IPS-NIHi11 (cell line): ENCODE measurements at regions not wholly inside any gene's neighbourhood (a gene's known extent, or its start where the extent isn't known, plus 50 kb on each side); places are given as distances from the start of the nearest gene placed in this dataset.
"Not testable (repeated sequence)": the region's sequence is repeated elsewhere in the genome, so short reads cannot be mapped to it uniquely, and the experiment has no call there.

Source experiments
- DNase-seq: peaks from one replicate; pipeline ENCODE4 v3.0.0; 2012; ENCODE audit warnings: mixed read lengths, low spot score

DNA sequence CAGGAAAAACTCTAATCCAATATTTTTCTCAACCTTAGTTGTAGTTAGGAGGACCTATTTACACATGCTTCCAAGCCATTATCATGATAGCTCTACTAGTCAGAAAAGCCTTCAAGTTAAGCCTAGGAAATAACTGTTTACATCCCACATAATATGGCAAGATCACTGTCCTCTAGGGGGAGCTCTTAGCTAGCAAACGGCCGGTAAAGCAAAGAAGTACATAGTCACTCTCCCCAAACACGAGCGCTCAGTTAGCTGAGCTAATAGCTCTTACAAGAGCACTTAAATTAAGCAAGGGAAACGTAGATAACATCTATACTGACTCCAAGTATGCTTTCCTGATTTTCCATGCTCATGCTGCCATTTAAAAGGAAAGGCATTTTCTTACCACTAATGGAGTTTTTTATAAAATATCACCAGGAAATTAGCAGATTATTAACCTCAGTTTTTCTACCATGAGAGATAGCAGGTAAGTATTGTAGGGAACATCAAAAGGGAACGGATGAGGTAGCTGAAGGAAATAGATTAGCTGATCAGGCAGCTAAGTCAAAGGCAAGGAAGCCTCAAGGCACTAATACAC lies 100.6 kb upstream of the PABPC3 start:
- DNase-seq, result peak; percentile 68

DNA sequence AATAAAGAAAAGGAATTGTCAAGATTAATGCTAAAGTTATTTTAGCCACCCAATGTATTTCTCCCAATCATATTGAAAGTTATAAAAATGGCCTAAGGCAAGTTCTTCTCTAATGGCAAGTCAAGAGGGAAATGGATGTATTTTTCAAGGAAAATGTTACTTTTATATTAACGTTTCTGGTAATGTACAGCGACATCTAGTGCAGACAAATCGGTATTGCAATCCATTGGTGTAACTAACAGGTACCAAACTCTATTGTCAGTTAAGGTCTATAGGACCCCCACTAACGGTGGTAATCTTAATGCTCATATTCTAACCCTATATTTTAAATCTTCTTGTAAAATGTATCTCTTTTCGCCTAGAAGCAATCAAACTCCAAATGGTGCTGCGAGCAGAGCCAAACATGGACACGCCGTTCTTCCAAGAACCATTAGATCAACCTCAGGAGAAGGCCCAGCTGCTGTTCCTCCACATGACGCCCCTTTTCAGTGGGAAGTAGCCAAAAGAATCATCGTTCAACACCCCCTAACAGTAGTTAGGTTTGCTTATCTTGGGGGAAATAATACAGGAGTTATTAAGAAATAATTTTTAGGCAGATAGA lies 98.5 kb upstream of the PABPC3 start:
- DNase-seq, result no peak

DNA sequence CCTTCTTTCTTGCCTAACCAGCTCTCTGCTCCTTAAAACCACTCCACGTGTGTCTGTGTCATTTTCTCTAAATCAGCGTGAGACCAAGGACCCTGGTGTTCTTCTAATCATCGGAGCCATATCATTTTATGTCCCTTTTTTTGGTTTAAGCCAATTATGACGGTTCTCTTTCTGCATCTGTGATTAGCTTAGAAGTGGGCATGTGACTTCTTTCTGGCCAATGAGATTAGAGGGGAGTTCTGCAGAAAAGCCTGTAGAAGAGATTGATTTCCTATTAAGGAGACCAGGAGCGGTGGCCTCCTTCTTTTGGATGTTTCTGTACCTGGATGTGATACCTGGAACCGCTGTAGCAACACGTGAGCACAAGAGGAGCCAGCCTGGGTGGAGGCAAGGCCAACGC lies 97.5 kb upstream of the PABPC3 start:
- no peak for DNase-seq

DNA sequence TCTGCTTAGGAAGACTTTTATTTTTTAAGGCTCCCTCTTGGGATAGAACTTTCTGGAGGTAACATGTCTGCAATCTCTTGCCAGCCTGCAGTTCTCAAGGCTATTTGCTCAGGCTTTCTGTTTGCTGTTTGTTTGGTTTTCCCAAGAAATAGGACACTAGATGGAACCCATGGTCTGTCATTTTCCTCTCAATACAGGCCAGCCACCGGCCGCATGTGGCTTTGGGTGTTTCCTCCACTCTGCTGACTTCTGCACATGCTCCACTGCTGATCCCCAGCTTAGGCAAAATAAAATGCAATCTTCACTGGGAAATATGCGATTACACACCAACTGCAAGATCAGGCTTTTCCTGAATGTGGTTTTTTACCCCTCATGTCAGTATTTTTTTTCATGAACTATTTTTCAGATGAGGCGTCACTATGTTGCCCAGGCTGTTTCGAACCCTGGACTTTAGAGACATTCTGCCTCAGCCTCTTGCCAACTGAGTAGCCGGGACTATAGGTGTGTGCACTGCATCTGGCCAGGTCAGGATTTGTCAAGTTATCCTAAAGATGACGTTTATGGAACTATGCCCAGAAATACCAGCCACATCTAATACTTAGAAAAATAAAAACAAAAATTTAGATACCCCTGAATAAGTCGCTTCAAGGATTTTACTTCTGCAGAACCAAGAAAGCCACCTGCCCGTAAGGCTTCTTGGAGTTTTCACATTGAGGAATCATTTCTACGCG lies 94.3 kb upstream of the PABPC3 start:
- DNase-seq, result no peak

DNA sequence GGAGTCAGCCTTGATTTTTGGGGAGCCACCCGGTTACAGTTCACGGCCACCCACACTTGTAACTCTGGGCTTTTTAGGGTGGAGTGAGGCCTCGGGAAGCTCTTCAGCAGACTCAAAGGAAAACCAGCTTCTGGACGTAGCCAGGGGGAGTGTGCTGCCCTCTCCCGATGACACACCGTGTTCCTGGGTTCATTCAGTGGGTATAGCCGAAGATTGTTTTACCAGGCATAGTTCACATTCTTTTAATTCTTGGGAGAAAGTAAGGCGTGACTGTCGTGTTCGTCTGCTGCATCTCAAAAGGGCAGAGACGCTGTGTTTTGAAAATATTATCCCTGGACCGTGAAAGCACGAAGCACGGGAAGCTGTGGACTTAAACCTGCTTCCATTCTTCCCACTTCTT lies 93.6 kb upstream of the PABPC3 start:
- not testable (repeated sequence) for DNase-seq

DNA sequence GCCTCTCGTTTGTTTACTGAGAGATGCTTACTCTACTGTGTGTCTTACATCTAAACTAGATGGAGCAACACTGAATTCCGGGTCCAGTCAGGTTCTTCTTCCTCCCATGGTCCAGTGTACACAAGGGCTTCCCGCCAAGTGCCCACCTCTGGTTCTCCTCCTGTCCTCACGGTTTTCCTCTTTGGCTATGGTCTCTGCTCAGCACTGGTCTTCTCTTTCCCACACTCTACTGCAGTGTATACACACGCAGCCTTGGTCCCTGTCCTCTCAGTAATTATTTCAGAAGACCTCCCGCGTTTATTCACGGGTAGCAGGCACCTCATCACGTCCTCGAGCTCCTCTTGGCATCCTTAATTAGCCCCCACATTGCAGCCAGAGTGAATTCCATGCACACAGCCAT lies 91.4 kb upstream of the PABPC3 start:
- not testable (repeated sequence) for DNase-seq

DNA sequence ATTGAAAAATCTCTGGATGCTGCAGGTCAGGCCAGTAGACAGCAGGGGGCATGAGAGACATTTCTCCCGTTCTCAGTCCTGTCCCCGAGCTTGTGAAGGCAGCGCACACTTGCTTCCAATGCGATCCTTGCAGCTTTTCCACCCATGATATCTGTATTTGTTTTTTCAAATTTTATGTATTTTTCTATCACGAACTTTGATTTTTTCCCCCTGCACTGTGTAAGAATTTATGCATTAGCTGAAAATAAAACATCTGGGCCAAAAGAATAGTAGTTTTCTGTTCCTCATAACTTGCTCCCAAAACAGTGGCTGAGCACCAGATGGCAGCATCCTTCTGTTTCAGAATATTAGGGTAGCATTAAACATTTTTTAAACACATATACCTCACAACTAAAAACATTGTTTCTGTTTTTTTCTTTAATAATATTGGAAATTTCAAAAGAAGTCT lies 90.9 kb upstream of the PABPC3 start:
- not testable (repeated sequence) for DNase-seq

DNA sequence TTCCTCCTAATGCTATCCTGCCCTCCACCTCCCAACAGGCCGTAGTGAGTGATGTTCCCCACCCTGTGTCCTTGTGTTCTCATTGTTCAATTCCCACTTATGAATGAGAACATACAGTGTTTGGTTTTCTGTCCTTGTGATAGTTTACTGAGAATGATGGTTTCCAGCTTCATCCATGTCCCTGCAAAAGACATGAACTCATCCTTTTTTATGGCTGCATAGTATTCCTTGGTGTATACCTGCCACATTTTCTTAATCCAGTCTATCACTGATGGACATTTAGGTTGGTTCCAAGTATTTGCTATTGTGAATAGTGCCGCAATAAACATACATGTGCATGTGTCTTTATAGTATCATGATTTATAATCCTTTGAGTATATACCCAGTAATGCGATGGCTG lies 88.5 kb upstream of the PABPC3 start:
- not testable (repeated sequence) for DNase-seq

DNA sequence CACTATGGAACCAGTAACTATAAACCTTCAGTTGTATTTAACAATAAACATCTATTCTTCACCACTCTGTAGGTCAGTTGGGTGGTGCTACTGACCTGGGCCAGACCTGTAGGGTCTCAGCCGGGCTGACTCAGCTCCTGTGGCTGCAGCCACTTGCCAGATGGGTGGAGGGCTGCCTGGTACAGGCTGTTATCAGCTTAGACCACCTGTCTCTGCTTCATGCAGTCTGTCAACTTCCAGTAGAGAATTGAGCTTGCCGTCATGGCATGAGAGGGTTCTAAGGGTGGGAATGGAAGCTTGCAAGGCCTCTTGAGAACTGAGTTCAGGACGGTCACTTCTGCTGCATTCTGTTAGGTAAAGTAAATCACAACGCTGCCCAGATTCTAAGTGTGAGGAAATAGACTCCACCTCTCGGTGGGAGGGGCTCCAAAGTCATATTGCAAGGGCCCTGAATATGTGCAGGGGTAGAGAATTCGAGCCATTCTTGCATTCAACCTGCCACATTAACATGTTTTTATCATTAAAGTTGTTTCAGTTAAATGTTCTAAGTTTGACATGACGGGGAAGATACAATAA lies 81.5 kb upstream of the PABPC3 start:
- not testable (repeated sequence) for DNase-seq

DNA sequence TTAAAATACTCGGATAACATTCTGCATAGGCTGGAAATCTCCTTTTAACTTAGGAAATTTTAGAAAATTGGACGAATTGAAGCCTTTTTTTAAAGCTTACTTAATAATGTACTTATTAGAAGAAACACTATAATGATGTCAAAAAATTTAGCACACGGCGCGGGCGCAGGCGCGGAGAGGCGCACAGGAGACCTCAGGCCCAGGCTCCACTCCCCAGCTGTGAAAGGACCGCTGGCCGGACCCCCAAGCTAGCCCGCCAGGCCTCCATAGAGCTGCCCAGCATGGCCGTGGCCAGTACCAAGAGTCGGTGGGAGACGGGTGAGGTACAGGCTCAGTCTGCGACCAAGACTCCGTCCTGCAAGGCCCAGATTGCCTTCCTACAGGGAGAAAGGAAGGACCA lies 78.8 kb upstream of the PABPC3 start:
- DNase-seq, result not testable (repeated sequence)

DNA sequence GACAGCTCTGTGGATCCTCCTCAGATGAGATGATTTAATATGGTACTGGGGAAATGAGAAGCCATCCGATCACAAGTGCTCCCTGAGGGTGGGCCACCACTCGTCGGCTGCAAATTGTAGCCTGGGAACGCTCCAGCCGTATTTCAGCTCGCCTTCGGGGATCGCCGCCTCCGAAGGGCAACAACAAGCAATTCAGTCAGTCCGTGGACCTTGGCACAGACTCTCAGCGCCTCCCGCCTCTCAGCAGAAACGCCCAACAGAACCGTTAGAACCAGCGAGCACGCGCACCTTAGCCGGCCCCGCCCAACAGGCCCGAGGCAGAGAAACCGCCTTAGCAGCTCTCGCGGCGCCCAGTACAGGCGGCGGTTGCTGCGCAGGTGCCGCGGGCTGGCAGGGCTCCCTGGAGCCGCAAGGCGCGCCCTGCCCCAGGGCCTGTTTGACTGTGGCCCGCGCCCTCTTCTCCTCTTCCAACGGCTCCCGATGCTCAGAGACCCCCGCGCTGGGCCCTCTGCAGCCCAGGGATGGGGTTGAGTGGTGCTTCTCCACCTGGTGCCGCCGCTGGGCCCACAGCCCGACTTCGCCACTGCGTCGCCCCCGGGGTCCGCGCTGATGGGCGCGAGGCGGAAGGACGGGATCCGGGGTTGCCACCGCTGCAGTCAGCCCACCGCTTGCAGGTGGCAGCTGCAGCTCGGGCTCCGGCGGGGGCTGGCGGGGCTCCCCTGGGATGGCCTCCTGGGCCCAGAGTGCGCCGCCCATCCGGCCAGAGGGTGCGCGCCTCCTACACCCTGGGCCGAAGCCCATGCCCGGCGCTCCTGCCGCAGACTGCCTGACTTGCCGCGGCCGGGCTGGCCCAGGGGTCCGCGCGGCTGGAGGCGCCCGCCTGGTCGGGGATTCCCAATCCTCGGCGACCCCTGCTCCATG lies 77.9 kb upstream of the PABPC3 start:
- DNase-seq, result peak; percentile 74

DNA sequence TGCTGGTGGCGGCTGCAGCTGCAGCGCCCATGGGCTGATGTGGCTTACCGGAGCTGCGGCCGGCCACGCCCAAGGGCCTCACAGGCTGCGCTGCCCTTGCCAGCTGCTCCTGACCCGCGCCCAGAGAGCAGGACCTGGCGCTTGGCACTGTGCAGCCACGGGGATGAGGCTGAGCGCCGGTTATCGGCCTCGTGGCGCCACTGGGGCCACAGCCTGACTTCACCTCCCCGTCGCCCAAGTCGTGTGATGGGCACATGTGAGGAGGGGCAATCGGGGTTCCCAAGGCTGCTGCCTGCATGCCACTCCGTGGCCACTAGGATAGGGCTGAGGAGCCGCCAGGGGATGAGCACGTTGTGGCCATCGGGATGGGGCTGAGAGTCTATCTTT lies 77.2 kb upstream of the PABPC3 start:
- peak; percentile 17 for DNase-seq

DNA sequence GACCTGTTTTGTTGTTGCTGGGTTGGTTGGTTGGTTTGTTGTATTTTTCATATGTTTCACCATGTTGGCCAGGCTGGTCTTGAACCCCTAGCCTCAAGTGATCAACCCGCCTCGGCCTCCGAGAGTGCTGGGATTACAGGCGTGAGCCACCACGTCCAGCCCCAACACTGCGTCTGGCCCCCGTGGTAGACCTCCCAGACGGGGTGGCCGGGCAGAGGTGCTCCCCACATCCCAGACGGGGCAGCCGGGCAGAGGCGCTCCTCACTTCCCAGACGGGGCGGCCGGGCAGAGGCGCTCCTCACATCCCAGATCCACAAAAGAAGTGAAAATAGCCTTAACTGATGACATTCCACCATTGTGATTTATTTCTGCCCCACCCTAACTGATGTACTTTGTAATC lies 76.2 kb upstream of the PABPC3 start:
- not testable (repeated sequence) for DNase-seq

DNA sequence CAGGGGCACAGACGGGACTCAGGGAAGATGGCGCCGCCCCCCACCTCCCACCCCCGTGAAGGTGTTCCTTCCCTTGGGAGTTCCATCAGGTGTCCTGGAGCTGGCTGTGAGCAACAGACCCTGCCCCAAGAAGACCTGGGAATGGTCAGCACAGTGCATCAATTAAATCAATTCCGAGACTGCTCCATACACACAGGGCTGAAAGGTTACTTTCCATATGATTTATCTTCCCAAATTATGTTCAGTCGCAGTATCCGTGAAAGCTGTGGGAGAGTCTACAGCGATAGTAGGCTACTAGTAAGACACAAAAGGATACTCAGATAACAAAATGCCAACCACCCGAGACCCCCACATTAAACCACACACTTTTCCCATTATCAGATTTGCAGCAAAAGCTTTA lies 71.8 kb upstream of the PABPC3 start:
- DNase-seq, result no peak

DNA sequence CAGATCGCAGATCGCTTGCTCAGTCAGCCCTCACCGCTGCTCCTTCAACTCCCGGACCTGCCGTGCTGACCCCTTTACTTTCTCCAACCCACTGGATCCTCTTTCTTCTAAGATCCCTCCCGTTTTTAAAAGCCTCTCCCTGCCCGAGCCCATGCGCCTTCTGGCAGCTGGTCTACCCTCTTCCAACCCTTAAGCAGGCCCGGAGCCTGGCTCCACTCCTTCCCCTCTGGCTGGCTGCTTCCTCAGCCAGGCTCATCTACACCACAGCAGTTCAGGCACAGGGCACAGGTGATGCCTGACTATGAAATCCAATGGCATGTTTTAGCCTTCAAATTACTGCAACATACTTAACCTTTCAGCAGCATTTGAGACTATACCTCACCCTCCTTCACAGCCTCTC lies 63.8 kb upstream of the PABPC3 start:
- no peak for DNase-seq

DNA sequence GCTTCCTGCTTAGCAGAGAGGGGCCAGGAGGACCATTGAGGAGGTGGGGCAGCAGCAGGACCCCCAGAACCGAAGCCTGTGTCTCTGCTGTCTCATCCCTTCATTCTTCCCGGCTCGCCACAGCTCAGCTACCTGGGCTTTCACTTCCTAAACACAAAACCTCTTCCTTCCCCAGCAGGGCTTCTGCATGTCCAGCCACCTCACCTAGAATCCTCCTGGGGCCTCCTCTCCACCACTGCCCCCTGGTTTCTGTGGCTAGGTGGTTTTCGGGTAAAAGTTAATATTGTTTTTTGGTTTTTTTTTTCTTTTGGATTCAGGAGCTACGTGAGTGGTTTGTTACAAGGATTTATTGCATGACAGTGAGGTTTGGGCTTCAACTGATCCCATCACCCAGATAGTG lies 61.8 kb upstream of the PABPC3 start:
- DNase-seq, result no peak

DNA sequence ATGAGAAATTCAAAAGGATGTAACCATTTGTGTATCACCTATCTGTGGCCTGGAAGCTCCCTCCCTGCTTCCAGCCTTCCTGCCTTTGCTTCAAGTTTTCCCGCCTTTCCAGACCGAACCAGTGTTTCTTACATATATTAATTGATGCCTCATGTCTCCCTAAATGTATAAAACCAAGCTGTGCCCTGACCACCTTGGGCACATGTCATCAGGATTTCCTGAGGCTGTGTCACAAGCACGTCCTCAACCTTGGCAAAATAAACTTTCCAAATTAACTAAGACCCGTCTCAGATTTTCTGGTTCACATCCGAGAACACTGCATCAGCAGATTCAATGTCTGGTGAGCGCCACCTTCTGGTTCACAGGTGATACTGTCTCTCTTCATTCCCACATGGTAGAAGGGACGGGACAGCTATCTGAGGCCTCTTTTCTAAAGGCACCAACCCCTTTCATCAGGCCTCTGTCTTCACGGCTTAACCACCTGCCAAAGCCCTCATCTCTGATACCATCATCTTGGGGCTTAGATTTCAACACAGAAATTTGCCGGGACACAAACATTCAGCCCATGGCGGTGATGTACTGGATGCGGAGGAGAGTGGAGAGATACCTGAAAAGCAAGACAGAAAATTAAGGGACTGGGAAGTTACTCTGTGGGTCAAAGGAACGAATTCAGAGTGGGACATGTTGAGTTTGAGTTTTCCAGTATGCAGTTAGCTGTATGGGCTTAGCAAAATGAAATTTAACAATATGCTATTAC lies 58.7 kb upstream of the PABPC3 start:
- peak; percentile 58 for DNase-seq

DNA sequence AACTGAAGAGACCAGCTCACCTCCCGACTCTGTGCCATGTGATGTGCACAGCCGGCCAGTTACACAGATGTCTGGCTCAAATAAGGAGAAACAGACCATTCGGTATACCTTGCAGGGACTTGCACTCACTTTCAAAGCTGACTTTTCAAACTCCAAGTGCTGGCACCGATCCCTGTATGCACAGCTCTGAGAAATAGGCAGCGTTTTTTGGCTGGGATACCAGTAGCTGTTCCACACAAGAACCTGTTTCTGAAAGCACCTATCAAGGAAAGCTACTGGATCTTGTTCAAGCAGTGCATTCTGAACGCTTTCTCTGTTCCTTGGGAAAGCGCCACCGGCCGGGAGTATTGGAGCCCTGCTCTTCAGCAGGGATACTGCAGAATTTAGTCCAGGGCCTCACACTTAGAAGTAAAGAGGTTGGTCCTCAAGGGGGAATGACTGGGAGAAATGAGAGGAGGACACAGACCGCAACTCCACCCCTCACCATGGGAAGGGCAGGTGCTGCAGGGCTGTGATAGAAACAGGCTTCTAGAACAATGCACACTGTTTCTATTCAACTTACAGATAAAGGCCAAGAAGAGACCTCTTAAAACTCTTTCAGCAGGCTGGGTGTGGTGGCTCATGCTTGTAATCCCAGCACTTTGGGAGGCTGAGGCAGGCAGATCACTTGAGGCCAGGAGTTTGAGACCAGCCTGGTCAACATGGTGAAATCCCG lies 53.6 kb upstream of the PABPC3 start:
- no peak for DNase-seq

DNA sequence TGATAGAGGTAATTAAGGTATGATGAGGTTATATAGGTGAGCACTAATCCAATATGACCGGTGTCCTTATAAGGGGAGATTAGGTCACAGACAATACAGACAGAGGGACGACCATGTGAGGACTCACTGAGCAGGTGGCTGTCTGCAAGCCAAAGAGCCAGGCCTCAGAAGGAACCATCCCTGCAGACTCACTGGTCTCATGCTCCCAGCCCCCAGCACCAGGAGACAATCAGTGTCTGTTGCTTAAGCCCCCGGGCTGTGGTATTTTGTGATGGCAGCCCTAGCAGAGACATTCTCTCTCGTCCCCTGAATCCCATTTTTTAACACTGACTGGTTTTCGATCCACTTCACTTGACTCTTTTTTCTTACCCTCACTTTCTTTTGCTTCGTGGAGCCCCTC lies 51.9 kb upstream of the PABPC3 start:
- no peak for DNase-seq
